CMK (cell line): ENCODE measurements at regions not wholly inside any gene's neighbourhood (a gene's known extent, or its start where the extent isn't known, plus 50 kb on each side); places are given as distances from the start of the nearest gene placed in this dataset.

Experiments
- DNase-seq: peaks from one replicate; pipeline ENCODE4 v3.0.0-alpha.2; 2010; ENCODE audit warnings: low read depth

DNA sequence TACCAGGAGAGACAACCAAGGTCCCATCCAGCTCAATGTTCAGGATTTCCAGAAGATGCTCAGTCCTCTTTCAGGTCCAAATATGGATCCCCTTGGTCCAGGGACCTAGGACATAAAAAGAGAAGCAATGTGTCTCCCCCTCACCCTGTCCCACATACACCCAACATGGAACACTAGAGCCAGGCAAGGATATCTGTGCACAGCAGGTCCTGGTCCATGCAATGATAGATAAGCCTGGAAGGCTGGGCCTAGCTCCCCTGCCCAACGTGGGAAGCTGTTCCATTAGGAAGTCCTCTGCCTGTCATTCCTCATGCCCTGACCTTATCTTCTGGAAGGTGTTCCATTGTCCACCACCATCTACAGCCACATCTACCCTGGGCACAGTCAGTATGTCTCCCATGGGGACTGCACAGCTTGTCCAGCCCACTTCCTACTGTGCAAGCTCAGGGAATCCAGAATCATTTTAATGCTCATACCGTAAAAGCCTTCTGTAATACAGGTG is 1434.8 kb downstream of the TBC1D22A start:
- DNase-seq: no peak

DNA sequence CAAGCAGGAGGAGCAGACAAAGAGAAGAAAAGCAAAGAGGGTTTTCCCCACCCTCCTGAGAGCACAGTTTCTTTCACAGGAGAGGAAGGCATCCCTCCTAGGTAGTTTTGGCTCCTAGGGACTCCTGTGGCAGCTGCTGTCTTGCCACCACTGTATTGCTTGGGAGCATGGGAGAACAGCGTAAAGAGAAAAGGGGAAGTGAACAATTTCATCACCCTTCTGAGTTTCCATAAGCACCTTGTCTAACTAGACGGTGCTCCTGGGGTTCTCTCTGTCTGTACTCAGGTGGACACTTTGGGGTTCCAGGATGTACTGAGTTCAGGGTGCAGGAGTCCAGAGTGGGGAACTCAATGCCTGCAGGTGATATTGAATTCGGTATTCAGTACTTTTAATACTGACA is 1430.5 kb downstream of the TBC1D22A start:
- no peak for DNase-seq

DNA sequence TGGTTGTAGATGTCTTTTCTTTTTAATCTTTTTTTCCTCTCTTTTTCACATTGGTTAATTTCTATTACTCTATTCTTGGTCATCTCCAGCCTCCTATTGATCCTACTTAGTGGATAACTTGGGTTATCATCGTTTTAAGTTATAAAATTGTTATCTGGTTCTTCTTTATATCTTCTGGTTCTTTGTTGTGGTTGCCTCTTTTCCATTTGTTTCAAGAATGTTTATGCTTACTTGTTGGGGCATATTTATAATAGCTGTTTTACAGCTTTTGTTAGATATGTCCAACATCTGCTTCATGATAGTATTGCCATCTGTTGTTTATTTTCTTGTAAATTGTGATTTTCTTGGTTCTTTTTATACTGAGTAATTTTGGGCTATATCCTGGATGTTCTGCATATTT is 1429.6 kb downstream of the TBC1D22A start:
- no peak for DNase-seq

DNA sequence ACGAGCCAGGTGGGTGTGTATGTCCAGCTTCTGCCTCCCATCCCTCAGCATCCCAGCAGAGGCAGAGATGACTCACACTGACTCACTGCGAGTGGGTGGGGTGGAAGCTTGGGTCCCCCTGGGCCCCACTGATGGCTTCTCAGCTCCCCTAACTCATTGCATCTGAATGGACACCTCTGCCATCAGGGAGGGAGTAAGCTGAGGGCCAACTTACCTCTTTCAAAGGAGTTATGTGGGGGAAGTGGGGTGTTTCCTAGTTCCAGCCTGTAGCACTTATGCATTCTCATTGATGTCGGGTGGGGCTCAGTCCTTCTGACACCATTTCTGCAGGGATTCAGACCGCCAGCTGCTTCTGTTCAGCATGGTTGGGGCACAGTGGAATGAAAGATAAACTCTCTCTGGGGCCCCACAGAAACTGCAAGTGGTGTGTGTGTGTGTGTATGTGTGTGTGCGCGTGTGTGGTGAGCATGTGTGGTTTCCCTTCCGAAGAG is 1425.8 kb downstream of the TBC1D22A start:
- no peak for DNase-seq

DNA sequence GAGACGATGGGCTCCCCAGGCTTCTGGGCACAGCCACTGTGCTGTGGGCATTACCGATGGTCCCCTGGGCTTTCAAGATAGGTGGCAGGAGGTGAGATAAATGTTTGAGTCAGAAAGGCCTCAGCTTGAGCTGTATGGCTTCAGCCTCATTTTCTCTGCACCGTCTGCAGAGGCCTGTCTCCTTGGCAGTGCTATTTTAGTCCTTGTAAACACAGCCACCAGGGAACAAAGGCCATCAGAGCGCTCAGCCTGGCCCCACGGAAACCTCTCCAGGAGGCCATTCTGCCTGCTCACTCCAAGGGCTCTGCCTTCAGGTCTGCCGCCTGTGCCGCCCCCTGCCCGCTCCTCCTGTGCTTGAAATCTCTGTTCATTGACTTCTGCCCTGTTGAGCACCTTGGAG is 1424.9 kb downstream of the TBC1D22A start:
- DNase-seq: no peak

DNA sequence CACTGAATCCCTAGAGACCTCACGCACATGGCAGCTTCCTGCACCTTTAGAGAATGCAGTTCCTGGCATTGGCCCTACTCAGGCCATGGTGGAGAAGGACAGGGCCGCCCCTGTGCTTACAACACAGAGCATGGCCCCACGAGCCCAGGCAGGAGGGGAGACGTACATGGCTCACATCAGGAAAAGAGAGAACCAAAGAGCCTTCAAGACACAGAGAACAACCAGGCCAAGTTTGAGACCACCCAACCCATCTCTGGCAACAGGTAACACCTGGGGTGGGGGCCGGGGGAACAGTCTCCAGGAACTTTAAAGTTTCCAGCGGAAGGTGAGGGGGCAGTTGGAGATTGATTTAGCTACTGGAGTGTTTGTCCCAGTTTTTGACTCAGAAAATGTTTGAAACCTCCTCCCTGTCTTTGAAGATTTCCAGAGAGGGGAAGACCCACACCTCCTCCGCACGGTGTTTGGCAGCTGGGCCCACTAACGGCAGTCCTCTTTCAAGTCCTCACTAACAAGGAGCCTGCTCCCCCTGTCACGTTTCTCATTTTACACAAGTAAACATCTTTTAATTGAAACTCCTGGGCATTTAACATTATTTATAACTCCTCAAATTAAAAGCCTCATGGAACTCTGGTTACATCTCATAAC is 1423.8 kb downstream of the TBC1D22A start:
- no peak for DNase-seq

DNA sequence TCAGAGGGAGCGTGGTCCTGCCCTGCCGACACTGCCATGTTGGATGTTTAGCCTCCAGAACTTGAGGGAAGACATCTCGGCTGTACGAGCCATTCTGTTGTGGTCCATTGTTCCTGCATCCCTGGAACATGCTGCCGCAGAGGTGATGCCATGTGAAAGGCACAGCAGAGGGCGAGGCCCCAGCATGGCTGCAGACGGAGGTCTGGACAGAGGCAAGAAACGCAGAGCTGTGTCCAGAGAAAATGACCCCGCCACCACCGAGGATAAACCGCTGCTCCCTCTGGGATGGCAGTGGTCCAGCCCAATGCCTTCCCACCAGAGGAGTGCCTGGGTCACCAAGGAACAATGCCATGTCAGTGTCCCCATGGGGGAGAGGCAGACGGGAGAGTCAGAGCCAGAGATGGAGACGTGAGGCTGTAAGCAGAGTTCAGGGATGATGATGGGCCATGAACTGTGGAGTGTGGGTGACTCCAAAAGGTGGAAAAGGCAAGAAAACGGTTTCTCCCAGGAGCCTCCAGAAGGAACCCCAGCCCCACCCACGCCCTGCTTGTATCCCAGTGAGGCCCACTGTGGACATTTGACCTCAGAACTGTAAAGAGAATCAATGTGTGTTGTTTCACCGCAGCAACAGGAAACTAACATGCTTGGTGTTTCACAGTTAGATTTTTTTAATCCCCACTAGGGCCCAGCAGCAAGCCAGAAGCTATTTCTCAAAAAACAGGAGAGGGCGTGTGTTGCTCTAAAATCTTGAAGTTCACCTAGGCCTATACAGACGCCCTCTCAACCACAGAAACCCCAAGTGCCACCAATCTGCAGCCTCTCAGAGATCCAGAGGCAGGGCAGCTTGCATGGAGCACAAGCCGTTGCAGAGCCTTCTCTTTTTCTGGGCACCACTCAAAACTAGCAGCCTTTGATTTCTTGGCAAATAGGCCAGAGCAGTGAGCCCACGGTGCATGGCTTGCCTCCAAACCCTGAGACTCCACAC is 1422.9 kb downstream of the TBC1D22A start:
- DNase-seq: no peak

DNA sequence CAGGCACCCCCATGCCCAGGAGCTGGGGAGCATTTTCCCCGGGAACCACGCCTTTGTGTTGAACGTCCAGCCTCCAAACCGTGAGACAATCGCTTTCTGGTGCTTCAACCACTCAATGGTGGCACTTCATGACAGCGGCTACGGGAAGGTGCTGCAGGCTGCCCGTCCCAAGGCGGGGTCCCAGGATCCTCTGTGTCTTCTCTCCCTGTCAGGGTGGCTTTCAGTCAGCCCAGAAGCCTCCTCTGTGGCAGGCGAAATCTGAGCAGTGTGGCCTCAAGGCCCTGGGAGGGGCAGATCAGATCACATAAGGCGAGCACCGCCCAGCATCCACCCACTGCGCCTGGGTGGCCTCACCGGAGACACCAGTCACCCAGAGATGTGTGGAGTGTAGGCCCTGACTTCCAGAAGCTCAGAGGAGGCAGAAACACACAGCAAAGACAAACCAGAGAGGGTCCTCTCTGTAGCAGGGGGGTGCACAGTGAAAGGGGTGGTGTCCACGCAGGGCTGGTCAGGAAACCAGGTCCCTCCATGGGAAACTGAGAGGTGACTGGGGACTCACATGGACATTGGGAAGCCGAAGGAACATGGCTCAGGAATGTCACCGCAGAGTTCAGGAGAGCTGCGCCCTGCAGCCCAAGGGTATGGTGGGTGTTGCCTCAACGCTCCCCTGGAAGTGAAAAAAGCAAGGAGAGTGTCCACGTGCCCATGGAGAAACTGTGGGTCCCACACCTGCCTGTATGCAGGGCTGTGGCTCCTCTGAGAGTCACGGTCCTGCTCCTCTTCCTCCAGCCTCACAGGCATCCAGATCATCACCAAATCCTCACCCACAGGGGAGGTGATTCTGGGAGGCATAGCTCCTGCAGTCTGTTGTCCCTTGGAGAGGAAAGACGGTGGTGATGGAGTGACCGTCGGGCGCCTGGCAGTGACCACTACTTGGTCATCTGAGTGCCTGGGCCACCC is 1420.7 kb downstream of the TBC1D22A start:
- no peak for DNase-seq

DNA sequence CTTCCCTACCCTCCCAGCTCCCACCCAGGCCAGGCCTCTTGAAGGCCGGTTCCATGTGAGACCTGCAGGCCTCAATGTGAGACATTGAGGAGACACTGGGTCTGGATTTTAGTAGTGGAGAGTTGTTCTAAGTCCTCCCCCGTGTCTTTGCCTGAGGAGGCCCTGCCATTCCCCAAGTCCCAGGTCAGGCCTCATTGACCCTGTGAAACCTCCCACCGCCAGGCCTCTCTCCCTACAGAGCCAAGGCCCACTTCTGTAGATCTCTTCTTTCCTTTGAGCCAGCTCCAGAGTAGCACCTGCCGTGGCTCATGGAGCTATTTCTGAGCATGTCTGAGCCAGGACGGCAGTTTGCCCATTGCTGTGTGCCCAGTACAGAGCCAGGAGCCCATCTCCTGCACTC is 1419.6 kb downstream of the TBC1D22A start:
- no peak for DNase-seq

DNA sequence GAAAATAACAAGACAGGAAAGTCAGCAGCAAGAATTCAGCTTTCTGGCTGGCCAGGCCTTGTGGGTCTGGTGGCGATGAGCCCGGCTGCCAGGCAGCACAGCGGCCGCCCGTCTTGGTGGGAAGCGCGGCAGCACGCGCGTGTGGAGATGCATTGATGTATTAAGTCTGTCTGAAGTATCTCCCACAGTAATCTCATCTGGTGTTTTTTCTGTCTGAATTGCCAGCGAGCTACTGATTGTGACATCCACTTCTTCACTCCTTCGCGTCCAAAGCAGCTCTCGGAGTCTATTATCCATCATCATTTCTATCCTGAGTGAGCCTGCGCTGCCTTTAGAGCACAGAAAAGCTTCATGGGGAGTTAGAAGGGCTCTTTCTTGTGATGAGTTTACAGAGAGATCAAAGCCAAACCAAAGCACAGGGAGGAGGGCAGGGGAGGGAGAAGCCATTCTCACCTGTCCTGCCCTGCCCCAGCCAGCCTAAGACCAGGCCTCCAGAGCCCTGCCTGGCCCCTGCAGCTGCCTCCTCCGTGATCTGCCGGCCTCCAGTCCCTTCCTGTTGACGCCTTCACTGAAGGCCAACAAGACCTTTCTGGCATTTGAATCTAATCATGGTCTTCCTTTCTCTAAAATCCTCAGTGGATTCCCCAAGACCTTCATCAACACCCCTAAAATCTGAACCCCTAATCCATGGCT is 1419.0 kb downstream of the TBC1D22A start:
- no peak for DNase-seq

DNA sequence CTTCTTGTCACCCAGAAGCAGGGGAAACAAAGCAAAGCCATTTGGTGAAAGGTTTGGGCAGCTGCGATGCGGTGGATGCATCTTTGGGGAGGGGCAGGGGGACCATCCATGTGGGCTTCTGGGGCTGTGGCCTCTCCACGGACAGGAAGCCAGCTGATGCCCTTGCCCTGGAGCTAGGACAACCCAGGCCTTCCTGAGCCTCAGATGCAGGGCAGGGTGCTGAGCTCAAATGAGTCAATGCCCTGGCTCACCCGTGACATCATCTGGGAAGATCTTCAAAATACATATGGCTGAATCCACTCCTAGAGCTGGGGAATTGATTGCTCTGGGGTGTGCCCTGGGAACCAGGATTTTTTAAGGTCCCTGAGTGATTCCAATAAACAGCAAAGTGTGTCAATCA is 1418.2 kb downstream of the TBC1D22A start:
- DNase-seq: no peak

DNA sequence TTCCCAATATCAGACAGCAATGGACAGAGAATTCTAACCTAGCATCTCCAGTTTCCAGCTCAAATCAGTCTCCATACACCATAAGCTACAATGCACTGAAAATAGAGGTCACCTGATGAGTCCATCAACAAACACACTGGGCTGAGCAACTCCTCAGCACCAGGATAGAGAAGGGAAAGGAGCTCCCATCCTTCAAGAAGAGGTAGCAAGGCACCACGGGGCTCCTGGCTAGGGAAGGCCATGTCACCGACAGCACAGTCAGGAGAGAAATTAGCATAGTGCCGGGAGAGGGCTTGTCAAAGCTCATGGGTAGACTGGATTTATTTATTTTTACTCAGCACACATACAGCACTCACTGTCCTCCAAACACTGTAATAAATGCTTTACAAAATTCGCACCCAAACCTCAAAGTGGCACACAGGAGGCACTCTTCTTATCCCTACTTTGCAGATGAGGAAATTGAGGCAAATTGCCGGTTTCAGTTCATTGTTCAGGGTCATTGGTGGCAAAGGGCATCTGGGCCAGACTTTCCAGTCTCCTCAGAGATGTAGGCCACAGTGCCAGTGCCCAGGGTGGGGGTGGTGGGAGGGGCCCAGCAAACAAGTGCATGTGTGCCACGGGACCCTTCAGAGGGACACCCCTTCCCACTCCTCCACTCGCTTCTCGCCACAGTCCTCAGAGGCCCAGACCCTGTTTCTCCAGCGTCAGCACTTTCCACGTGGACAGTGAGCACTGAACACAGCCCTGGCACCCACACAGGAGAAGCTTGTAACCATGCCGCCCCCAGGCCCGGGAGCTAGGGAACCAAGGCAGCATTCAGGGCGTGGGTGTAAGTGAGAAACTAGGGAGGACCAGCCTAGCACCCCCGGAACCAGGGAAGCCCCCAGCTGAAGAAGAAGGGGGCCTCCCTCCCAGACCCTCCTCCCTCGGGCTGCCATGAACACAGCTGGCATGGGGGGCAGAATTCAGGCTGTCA is 1417.4 kb downstream of the TBC1D22A start:
- no peak for DNase-seq

DNA sequence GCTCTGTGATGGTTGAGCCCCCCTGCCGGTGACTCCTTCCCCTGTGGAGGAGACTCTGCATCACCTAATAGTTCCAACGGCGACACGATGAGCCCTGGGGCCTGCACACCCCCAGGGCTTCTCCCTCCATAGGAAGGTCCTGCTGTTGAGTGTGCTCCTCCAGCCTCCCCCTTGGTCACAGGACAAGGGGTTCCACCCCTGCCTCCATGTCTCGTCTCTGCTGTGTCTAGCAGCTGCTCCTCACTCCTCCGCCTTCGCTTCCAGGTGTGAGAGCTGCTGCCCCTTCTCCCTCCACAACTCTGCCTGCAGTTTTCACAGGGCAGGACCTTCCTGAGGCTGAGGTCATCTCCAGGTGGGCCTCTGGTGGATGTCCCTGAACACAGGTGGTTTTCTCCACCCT is 1416.1 kb downstream of the TBC1D22A start:
- DNase-seq: no peak

DNA sequence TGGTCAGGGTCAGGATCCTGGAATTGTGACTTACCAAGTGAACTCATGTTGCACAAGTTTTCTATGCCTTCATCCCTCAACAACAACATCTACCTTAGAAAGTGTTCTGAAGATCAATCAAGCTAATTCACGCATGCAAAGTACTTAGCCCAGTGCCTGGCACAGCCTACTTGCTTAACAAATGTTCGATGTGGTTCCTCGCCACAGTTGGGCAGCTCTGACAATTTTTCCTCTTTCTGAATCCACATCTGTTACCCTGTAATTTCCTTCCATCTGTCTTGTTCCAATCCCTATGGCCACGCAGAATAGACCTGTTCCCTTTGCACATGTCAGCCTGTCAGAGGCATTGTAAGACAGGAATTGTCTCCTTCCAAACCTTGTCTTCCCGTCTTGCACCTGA is 1415.2 kb downstream of the TBC1D22A start:
- no peak for DNase-seq

DNA sequence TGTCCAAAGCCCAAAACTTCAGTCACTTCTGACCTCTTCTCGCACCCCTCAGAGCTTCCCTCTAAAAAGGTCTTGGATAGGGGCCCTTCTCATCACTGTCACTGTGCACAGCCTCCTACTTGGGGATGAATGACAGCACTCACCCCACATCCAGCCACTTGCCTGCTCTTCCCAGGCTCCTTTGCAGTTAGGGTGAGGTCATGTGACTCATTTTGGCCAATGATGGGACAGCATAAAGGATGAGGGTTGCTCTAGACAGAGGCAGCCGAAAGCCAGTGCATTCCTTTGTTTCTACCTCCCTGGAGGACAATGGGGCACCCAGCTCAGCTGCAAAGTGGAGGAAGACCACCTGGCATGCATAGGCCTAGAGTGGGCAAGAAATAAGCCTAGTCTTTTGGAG is 1413.3 kb downstream of the TBC1D22A start:
- no peak for DNase-seq

DNA sequence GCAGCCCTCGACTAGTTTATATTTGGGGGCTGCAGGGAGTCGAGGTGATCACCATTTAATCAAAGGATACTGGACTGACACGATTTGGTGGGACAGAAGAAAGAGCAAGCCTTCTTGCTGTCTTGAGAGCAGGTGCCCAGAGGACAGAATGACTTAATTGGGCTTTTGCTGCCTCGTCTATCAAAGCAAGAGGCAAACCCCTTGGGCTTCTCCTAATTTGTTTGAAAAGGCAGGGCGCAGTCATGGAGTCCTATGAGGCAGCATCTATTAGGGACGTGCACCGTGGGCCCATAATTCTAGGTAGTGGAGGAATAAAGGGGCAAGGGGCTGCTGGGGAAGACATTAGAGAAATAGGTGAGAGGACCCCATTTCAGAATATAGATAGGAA is 1411.3 kb downstream of the TBC1D22A start:
- no peak for DNase-seq

DNA sequence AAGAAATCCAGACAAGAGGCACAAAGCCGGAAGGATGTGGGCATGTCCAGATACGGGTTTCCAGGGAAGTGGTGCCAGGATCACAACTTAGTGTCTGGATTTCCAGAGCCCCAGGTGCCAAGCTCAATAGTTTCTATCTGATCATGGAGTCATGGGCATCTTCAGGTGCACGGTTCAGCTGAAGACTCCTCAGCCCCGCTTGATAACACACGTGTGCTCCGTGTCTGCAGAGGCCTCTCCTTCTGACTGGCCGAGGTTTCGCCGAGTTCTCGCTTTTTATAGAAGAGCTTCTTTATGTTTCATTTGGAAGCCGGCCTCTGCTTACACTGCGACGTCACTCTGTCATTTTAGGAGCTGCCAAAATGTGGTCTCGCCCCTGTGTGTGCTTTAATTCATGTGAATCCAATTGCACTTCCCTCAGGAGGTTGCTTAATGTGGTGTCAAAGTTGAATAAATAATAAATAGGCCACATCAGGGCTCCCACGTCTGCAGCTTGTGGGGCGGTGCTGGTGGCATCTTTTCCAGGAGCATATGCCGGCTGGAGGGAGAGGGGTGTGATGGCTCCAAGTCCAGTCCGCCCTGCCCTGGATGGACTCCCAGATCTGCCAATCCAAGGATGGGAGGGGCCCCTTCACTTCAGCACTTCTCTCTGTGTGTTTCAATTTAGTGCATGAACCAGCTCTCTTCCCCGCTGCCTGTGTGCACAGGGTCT is 1410.8 kb downstream of the TBC1D22A start:
- no peak for DNase-seq

DNA sequence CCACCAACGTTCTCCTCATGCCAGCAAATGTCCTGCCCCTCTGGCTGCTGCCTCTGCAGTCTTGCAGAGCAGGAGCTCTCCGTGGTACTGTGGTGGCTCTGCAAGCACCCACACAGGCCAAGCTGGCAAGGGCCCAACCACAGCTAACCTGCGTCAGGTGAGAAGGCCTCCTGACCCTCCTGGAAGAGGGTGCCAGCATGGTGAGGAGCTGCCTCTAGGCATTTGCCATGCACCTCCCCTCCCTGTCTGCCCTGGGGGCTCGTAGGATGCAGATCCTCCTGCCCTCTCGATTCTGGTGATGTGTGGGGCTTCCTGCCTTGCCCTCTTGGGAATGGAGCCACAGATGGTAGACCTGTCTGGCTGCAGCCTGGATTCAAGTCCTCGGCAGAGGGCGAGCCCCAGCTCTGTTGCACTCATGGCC is 1408.8 kb downstream of the TBC1D22A start:
- DNase-seq: no peak

DNA sequence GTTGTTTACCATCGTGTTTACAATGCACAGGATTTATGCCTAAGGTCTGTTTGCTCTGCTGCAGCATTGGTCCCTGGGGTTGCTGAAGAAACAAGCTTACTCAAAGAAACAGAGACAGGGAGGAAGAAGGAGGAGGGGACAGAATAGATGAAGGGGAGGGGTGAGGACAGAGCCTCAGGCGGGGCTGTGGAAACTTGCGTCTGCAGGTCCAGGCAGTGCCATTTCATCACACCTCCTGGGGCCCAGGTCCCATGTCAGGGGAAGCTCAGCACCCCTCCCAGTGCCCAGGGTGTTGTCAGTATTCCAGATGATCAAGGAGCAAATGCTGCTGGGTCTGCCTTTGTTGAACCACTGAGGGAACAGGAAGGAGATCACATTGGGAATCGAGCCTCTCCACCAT is 1406.8 kb downstream of the TBC1D22A start:
- DNase-seq: no peak
